Colonic mucosa (tissue), 4 donors: ENCODE measurements at regions not wholly inside any gene's neighbourhood (a gene's known extent, or its start where the extent isn't known, plus 50 kb on each side); places are given as distances from the start of the nearest gene placed in this dataset.

Source experiments
- DNase-seq: peaks from one replicate; pipeline ENCODE4 v3.0.0-alpha.2; 2020
- H3K27ac ChIP-seq: fragments of 200-600 bp; one replicate; pipeline ENCODE4 v1.8.0; 2021
- H3K27me3 ChIP-seq: fragments of 200-600 bp; one replicate; pipeline ENCODE4 v1.8.0; 2021
- H3K36me3 ChIP-seq: fragments of 200-600 bp; one replicate; pipeline ENCODE4 v1.8.0; 2021
- H3K4me1 ChIP-seq: fragments of 200-600 bp; one replicate; pipeline ENCODE4 v1.8.0; 2021; ENCODE audit warnings: mild to moderate bottlenecking
- H3K4me3 ChIP-seq: fragments of 200-600 bp; one replicate; pipeline ENCODE4 v1.8.0; 2021
- H3K9ac ChIP-seq, 2 donors: one replicate each; pipeline ENCODE4 v1.7.0; 2013; ENCODE audit warnings: control low read depth in 2 of 2, low read depth in 2 of 2, low read length in 2 of 2
- H3K9me3 ChIP-seq: fragments of 200-600 bp; one replicate; pipeline ENCODE4 v1.8.0; 2021
- CTCF ChIP-seq: fragments of 200-600 bp; IDR thresholded peaks from one replicate; pipeline ENCODE4 v1.8.0; 2022; ENCODE audit warnings: antibody characterized with exemption, mild to moderate bottlenecking
- intact Hi-C: fragments of 100-400 bp; cut with DNase I; formaldehyde crosslinking; loops from one replicate; pipeline ENCODE4 v1.14.1; 2022
- donor health status: healthy.
- donor health status: DM: no; HTN: no; CAD: no.
- donor health status: DM: no; HTN: no; CAD: no.

GRCh38 chr1:25068829-25069228 lies 138.8 kb upstream of the RUNX3 start:
- no peak for TF ChIP-seq CTCF
- Histone ChIP-seq H3K27ac (no peak overlapping the region), H3K4me3 (no peak overlapping the region), H3K4me1 (no peaks in the 10 kb centered on the region), H3K27me3 (no peaks in the 10 kb centered on the region), H3K9ac (no peak overlapping the region), H3K9me3 (no peaks in the 10 kb centered on the region), H3K36me3 (no peaks in the 10 kb centered on the region)
- DNase-seq = no peak
- intact Hi-C loops = no loop called here

GRCh38 chr1:25068316-25068715 lies 138.2 kb upstream of the RUNX3 start:
- no peak for DNase-seq
- Histone ChIP-seq H3K27ac (no peak overlapping the region), H3K4me1 (no peaks in the 10 kb centered on the region), H3K9ac (no peak overlapping the region), H3K9me3 (no peaks in the 10 kb centered on the region), H3K4me3 (no peak overlapping the region), H3K27me3 (no peaks in the 10 kb centered on the region), H3K36me3 (no peaks in the 10 kb centered on the region)
- intact Hi-C loops = no loop called here
- TF ChIP-seq CTCF = no peak

- Histone ChIP-seq H3K4me3 (no peak overlapping the region), H3K27me3 (no peaks in the 10 kb centered on the region), H3K4me1 (no peaks in the 10 kb centered on the region), H3K9ac (no peak overlapping the region), H3K36me3 (no peaks in the 10 kb centered on the region), H3K27ac (no peak overlapping the region), H3K9me3 (no peaks in the 10 kb centered on the region)
- TF ChIP-seq CTCF = no peak
- DNase-seq = no peak
- intact Hi-C loops = no loop called here
Observed at GRCh38 chr1:25067518-25068251, 137.6 kb upstream of the RUNX3 start.

GRCh38 chr1:25066731-25067517 lies 136.8 kb upstream of the RUNX3 start:
- no peak for DNase-seq
- no peaks in the 10 kb centered on the region for H3K27me3 ChIP-seq
- intact Hi-C loops = no loop called here
- no peaks in the 10 kb centered on the region for H3K36me3 ChIP-seq
- H3K4me1 ChIP-seq = no peaks in the 10 kb centered on the region
- H3K4me3 ChIP-seq = no peak overlapping the region
- no peak overlapping the region for H3K27ac ChIP-seq
- TF ChIP-seq CTCF = no peak
- no peaks in the 10 kb centered on the region for H3K9me3 ChIP-seq
- no peak overlapping the region for H3K9ac ChIP-seq

GRCh38 chr1:25066256-25066655 lies 136.2 kb upstream of the RUNX3 start:
- H3K36me3 ChIP-seq = no peaks in the 10 kb centered on the region
- no peak overlapping the region for H3K9ac ChIP-seq
- no peak overlapping the region for H3K4me3 ChIP-seq
- TF ChIP-seq CTCF = no peak
- H3K27ac ChIP-seq = no peak overlapping the region
- no peaks in the 10 kb centered on the region for H3K4me1 ChIP-seq
- no peaks in the 10 kb centered on the region for H3K9me3 ChIP-seq
- intact Hi-C loops = no loop called here
- no peaks in the 10 kb centered on the region for H3K27me3 ChIP-seq
- no peak for DNase-seq
